ENCODE measurements at regions not wholly inside any gene's neighbourhood (a gene's known extent, or its start where the extent isn't known, plus 50 kb on each side); places are given as distances from the start of the nearest gene placed in this dataset.

DNA sequence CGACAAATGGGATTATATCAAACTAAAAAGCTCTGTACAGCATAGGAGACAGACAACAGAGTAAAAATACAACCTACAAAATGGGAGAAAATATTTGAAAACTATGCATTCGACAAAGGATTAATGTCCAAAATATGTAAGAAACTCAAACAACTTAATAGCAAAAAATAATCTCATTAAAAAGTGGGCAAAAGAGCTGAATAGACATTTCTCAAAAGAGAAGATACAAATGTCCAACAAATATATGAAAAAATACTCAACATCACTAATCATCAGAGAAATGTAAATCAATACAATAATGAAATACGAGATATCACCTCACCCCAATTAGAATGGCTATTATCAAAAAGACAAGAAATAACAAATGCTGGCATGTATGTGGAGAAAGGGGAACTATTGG is 272.9 kb downstream of the KLHL13 start:
- Histone ChIP-seq H3K9me3 (no peaks in the 10 kb centered on the region), H3K27ac (no peak overlapping the region), H3K36me3 (no peaks in the 10 kb centered on the region), H3K4me1 (no peaks in the 10 kb centered on the region), H3K4me3 (no peak overlapping the region), H3K27me3 (no peaks in the 10 kb centered on the region)
- no peak for DNase-seq
- intact Hi-C loops (cut with DNase I; ENCODE audit: low total_unique reads), result no loop called here
- no peak for TF ChIP-seq CTCF (IDR thresholded peaks at IDR 0.05)
- no peak for TF ChIP-seq POLR2A (IDR thresholded peaks at IDR 0.05)

DNA sequence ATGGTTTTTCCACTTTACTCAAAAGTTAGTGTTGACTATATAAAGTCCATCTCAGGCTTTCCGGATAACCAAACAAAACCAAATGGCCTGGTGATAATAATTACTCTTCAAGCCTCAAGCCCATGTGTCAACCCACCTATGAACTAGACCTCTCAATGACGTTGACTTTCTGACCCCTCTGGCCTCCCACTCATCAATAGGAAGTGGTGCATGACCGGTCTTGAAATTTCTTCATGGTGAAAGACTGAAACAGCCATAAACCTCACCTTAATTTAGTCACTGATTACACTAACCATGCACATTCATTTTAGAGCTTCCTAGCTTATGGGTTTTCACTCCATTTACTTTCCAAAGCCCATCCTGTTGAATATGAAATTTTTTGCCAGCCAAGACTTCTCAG is 276.0 kb downstream of the KLHL13 start:
- no peak for TF ChIP-seq POLR2A (IDR thresholded peaks at IDR 0.05)
- TF ChIP-seq CTCF (IDR thresholded peaks at IDR 0.05), result no peak
- intact Hi-C loops (cut with DNase I; ENCODE audit: low total_unique reads), result no loop called here
- Histone ChIP-seq H3K27ac (no peak overlapping the region), H3K4me1 (no peaks in the 10 kb centered on the region), H3K36me3 (no peaks in the 10 kb centered on the region), H3K4me3 (no peak overlapping the region), H3K27me3 (no peaks in the 10 kb centered on the region), H3K9me3 (no peaks in the 10 kb centered on the region)
- DNase-seq, result no peak

GRCh38 chrX:117839544-117839943 is 277.1 kb downstream of the KLHL13 start:
- no peak for DNase-seq
- H3K4me1 ChIP-seq, result no peaks in the 10 kb centered on the region

DNA sequence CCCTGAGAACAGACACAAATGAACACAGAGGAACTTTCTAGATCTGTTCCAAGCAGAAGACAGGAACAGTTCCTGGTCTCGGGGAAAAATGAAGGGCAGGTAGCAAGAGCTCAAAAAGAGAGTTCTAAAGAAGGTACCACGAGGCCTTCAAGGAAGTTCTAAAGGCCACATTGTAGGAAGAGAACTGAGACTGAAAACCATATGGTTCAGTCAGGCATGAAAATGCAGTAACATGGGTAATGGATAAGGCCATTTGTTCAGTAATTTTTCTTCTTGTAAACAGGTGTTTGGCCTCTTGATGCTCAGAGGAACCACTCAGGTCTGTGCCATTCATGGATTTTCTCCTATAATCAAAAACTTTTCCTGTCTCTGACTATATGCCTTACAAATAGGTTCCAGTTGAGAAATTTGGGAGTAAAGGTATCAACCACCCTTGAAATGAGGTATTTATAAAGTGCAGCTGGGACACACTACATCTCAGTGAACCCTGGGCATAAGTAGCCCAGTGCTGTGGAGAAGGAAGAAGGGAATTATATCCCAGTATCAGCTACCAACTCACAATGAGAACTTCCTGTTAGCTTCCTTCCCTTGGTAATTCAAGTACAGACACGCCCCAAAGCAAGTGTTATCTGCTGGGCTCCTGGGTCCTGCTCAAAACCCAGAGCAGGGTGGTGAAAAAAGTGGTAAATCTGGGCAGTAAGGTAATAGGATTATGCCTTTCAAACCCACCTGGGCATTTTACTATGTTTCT is 277.9 kb downstream of the KLHL13 start:
- TF ChIP-seq CTCF (IDR thresholded peaks at IDR 0.05) (no peak), POLR2A (IDR thresholded peaks at IDR 0.05) (no peak)
- DNase-seq, result no peak
- Histone ChIP-seq H3K9me3 (no peaks in the 10 kb centered on the region), H3K4me1 (no peaks in the 10 kb centered on the region), H3K4me3 (no peak overlapping the region), H3K27me3 (no peaks in the 10 kb centered on the region), H3K36me3 (no peaks in the 10 kb centered on the region), H3K27ac (no peak overlapping the region)
- intact Hi-C loops (cut with DNase I; ENCODE audit: low total_unique reads), result no loop called here

More at GRCh38 chrX:117839544-117839943, 277.1 kb downstream of the KLHL13 start:
- Histone ChIP-seq H3K27ac (no peak overlapping the region), H3K4me3 (no peak overlapping the region), H3K9me3 (no peaks in the 10 kb centered on the region), H3K36me3 (no peaks in the 10 kb centered on the region), H3K27me3 (no peaks in the 10 kb centered on the region)
- TF ChIP-seq POLR2A (IDR thresholded peaks at IDR 0.05) (no peak), CTCF (IDR thresholded peaks at IDR 0.05) (no peak)
- intact Hi-C loops (cut with DNase I; ENCODE audit: low total_unique reads), result no loop called here

GRCh38 chrX:117835034-117835433 is 281.6 kb downstream of the KLHL13 start:
- no peaks in the 10 kb centered on the region for H3K27me3 ChIP-seq
- no peak overlapping the region for H3K4me3 ChIP-seq
- no peaks in the 10 kb centered on the region for H3K9me3 ChIP-seq
- intact Hi-C loops (cut with DNase I; ENCODE audit: low total_unique reads), result no loop called here
- no peak for DNase-seq
- no peak for TF ChIP-seq CTCF (IDR thresholded peaks at IDR 0.05)
- no peak for TF ChIP-seq POLR2A (IDR thresholded peaks at IDR 0.05)
- no peaks in the 10 kb centered on the region for H3K36me3 ChIP-seq
- no peaks in the 10 kb centered on the region for H3K4me1 ChIP-seq
- H3K27ac ChIP-seq, result no peak overlapping the region

All from uterus (tissue), 3 donors.